RWPE2 (cell line): ENCODE measurements at regions not wholly inside any gene's neighbourhood (a gene's known extent, or its start where the extent isn't known, plus 50 kb on each side); places are given as distances from the start of the nearest gene placed in this dataset.

ENCODE experiments used
- ATAC-seq: fragments of 200-7000 bp; cut with Tn5 transposase; 3 replicates; pipeline ENCODE4 v1.9.1; 2021; ENCODE audit warnings: low read depth
- DNase-seq: peaks from one replicate; pipeline ENCODE4 v3.0.0-alpha.2; 2020; ENCODE audit warnings: low spot score
- H3K27ac ChIP-seq: fragments of 450-650 bp; 2 replicates; pipeline ENCODE4 v1.5.1; 2017; ENCODE audit warnings: mild to moderate bottlenecking; ENCODE audit not compliant: poor library complexity, severe bottlenecking
- H3K27me3 ChIP-seq: fragments of 250-450 bp; sonication (Bioruptor Pico); 2 replicates; pipeline ENCODE4 v1.5.1; 2021; ENCODE audit warnings: mild to moderate bottlenecking, moderate library complexity; ENCODE audit not compliant: insufficient read depth, poor library complexity, severe bottlenecking
- H3K36me3 ChIP-seq: fragments of 250-450 bp; sonication (Bioruptor Pico); 2 replicates; pipeline ENCODE4 v1.5.1; 2020; ENCODE audit warnings: low read depth, mild to moderate bottlenecking, moderate library complexity
- H3K4me1 ChIP-seq: fragments of 250-450 bp; sonication (Bioruptor Pico); 2 replicates; pipeline ENCODE4 v1.5.1; 2021; ENCODE audit warnings: mild to moderate bottlenecking, moderate library complexity; ENCODE audit not compliant: insufficient read depth, poor library complexity, severe bottlenecking
- H3K4me3 ChIP-seq: fragments of 250-450 bp; sonication (Bioruptor Pico); 2 replicates; pipeline ENCODE4 v1.5.1; 2021; ENCODE audit warnings: mild to moderate bottlenecking, moderate library complexity; ENCODE audit not compliant: severe bottlenecking
- H3K9me3 ChIP-seq: fragments of 250-450 bp; sonication (Bioruptor Pico); 2 replicates; pipeline ENCODE4 v1.5.1; 2021; ENCODE audit warnings: mild to moderate bottlenecking, moderate library complexity; ENCODE audit not compliant: severe bottlenecking
- CTCF ChIP-seq: fragments of 450-650 bp; IDR thresholded peaks from one replicate; pipeline ENCODE4 v1.5.1; 2017; ENCODE audit warnings: mild to moderate bottlenecking, moderate library complexity; ENCODE audit not compliant: poor library complexity, severe bottlenecking

- DNase-seq (no peak), ATAC-seq (no peak)
- H3K27ac ChIP-seq: no peak overlapping the region
- H3K36me3 ChIP-seq: no peaks in the 10 kb centered on the region
- H3K4me1 ChIP-seq: no peaks in the 10 kb centered on the region
- TF ChIP-seq CTCF: no peak
- no peaks in the 10 kb centered on the region for H3K9me3 ChIP-seq
- H3K27me3 ChIP-seq: peaks cover 3% of the 10 kb centered on the region
- no peak overlapping the region for H3K4me3 ChIP-seq
These were observed 191.9 kb upstream of the SALL3 start for GRCh38 chr18:78787751-78788150.

- TF ChIP-seq CTCF: no peak
- Histone ChIP-seq H3K9me3 (no peaks in the 10 kb centered on the region), H3K27me3 (peaks cover 3% of the 10 kb centered on the region), H3K27ac (no peak overlapping the region), H3K36me3 (no peaks in the 10 kb centered on the region), H3K4me3 (no peak overlapping the region), H3K4me1 (no peaks in the 10 kb centered on the region)
- no peak for ATAC-seq
- DNase-seq: no peak
These were observed 191.5 kb upstream of the SALL3 start for GRCh38 chr18:78788161-78788560.

- Histone ChIP-seq H3K27me3 (peaks cover 3% of the 10 kb centered on the region), H3K9me3 (no peaks in the 10 kb centered on the region), H3K27ac (no peak overlapping the region), H3K36me3 (no peaks in the 10 kb centered on the region), H3K4me3 (no peak overlapping the region), H3K4me1 (no peaks in the 10 kb centered on the region)
- ATAC-seq (no peak), DNase-seq (no peak)
- no peak for TF ChIP-seq CTCF
These were observed 189.8 kb upstream of the SALL3 start for GRCh38 chr18:78789850-78790249.

- Histone ChIP-seq H3K27ac (no peak overlapping the region), H3K27me3 (peaks cover 3% of the 10 kb centered on the region), H3K9me3 (no peaks in the 10 kb centered on the region), H3K4me3 (no peak overlapping the region), H3K36me3 (no peaks in the 10 kb centered on the region), H3K4me1 (no peaks in the 10 kb centered on the region)
- DNase-seq: no peak
- no peak for TF ChIP-seq CTCF
- no peak for ATAC-seq
These were observed 189.1 kb upstream of the SALL3 start for GRCh38 chr18:78790511-78790910.

GRCh38 chr18:78790960-78791359 is 188.7 kb upstream of the SALL3 start:
- H3K27me3 ChIP-seq: peaks cover 3% of the 10 kb centered on the region
- TF ChIP-seq CTCF: no peak

More at GRCh38 chr18:78790960-78791359, 188.7 kb upstream of the SALL3 start:
- Histone ChIP-seq H3K9me3 (no peaks in the 10 kb centered on the region), H3K4me3 (no peak overlapping the region), H3K27ac (no peak overlapping the region), H3K36me3 (no peaks in the 10 kb centered on the region), H3K4me1 (no peaks in the 10 kb centered on the region)
- no peak for DNase-seq
- no peak for ATAC-seq
